H9 (cell line): ENCODE measurements at regions not wholly inside any gene's neighbourhood (a gene's known extent, or its start where the extent isn't known, plus 50 kb on each side); places are given as distances from the start of the nearest gene placed in this dataset.

Experiments used
- DNase-seq: peaks from one replicate; pipeline ENCODE4 v3.0.0-alpha.2; 2017
- H2AFZ ChIP-seq: one replicate; pipeline ENCODE4 v1.6.1; 2013; ENCODE audit warnings: mild to moderate bottlenecking, low read length, control low read depth, moderate library complexity
- H2AK5ac ChIP-seq: 2 replicates; pipeline ENCODE4 v1.6.1; 2013; ENCODE audit warnings: low read length, control low read depth, mixed read lengths; ENCODE audit not compliant: insufficient read length
- H2BK120ac ChIP-seq: one replicate; pipeline ENCODE4 v1.6.1; 2013; ENCODE audit warnings: low read depth, mild to moderate bottlenecking, low read length, control low read depth, inconsistent platforms; ENCODE audit not compliant: poor library complexity, severe bottlenecking
- H2BK12ac ChIP-seq: 2 replicates; pipeline ENCODE4 v1.6.1; 2013; ENCODE audit warnings: low read length, control low read depth, mixed read lengths, low read depth; ENCODE audit not compliant: insufficient read length
- H2BK15ac ChIP-seq: 2 replicates; pipeline ENCODE4 v1.6.1; 2013; ENCODE audit warnings: low read depth, low read length, control low read depth
- H2BK20ac ChIP-seq: one replicate; pipeline ENCODE4 v1.6.1; 2013; ENCODE audit warnings: low read depth, mild to moderate bottlenecking, low read length, control low read depth, inconsistent platforms; ENCODE audit not compliant: poor library complexity, severe bottlenecking
- H2BK5ac ChIP-seq: 2 replicates; pipeline ENCODE4 v1.6.1; 2013; ENCODE audit warnings: low read length, control low read depth, mixed read lengths; ENCODE audit not compliant: insufficient read length
- H3K14ac ChIP-seq: 2 replicates; pipeline ENCODE4 v1.6.1; 2013; ENCODE audit warnings: low read length, control low read depth; ENCODE audit not compliant: insufficient read depth
- H3K18ac ChIP-seq: 2 replicates; pipeline ENCODE4 v1.6.1; 2013; ENCODE audit warnings: low read depth, mild to moderate bottlenecking, mixed read lengths, low read length, control low read depth; ENCODE audit not compliant: insufficient read length
- H3K23ac ChIP-seq: 2 replicates; pipeline ENCODE4 v1.6.1; 2013; ENCODE audit warnings: low read length, control low read depth, mixed read lengths, low read depth; ENCODE audit not compliant: insufficient read length
- H3K23me2 ChIP-seq: 2 replicates; pipeline ENCODE4 v1.6.1; 2013; ENCODE audit warnings: low read depth, mild to moderate bottlenecking, mixed read lengths, low read length, control low read depth; ENCODE audit not compliant: insufficient read length, poor library complexity, severe bottlenecking
- H3K27ac ChIP-seq: 2 replicates; pipeline ENCODE4 v1.5.1; 2013; ENCODE audit warnings: low read length, control low read depth, mixed read lengths, low read depth; ENCODE audit not compliant: insufficient read length
- H3K27me3 ChIP-seq: 2 replicates; pipeline ENCODE4 v1.6.1; 2013; ENCODE audit warnings: low read length, control low read depth, inconsistent platforms; ENCODE audit not compliant: insufficient read depth
- H3K4ac ChIP-seq: 2 replicates; pipeline ENCODE4 v1.6.1; 2013; ENCODE audit warnings: low read depth, mild to moderate bottlenecking, control low read depth, inconsistent platforms, low read length, moderate library complexity
- H3K4me1 ChIP-seq: 2 replicates; pipeline ENCODE4 v1.6.1; 2013; ENCODE audit warnings: low read length, control low read depth, inconsistent platforms; ENCODE audit not compliant: insufficient read depth
- H3K4me2 ChIP-seq: 2 replicates; pipeline ENCODE4 v1.6.1; 2013; ENCODE audit warnings: low read length, control low read depth, mixed read lengths; ENCODE audit not compliant: insufficient read length, insufficient read depth
- H3K56ac ChIP-seq: 2 replicates; pipeline ENCODE4 v1.6.1; 2013; ENCODE audit warnings: low read depth, mild to moderate bottlenecking, mixed read lengths, low read length, control low read depth; ENCODE audit not compliant: insufficient read length
- H3K79me1 ChIP-seq: 2 replicates; pipeline ENCODE4 v1.6.1; 2013; ENCODE audit warnings: low read depth, mild to moderate bottlenecking, moderate library complexity, low read length, control low read depth, inconsistent platforms; ENCODE audit not compliant: insufficient read depth, poor library complexity, severe bottlenecking
- H3K79me2 ChIP-seq: 2 replicates; pipeline ENCODE4 v1.6.1; 2013; ENCODE audit warnings: low read length, control low read depth, inconsistent platforms; ENCODE audit not compliant: insufficient read depth
- H3K9ac ChIP-seq: 2 replicates; pipeline ENCODE4 v1.6.1; 2013; ENCODE audit warnings: low read length, control low read depth, mixed read lengths; ENCODE audit not compliant: insufficient read length; ENCODE audit errors: extremely low read depth
- H3K9me3 ChIP-seq: one replicate; pipeline ENCODE4 v1.6.1; 2013; ENCODE audit warnings: low read depth, low read length, inconsistent platforms; ENCODE audit not compliant: control insufficient read depth
- H3T11ph ChIP-seq: one replicate; pipeline ENCODE4 v1.6.1; 2013; ENCODE audit warnings: mild to moderate bottlenecking, low read length, control low read depth, inconsistent platforms
- H4K20me1 ChIP-seq: one replicate; pipeline ENCODE4 v1.6.1; 2013; ENCODE audit not compliant: control insufficient read depth, insufficient read length, insufficient read depth
- H4K5ac ChIP-seq: 2 replicates; pipeline ENCODE4 v1.6.1; 2013; ENCODE audit warnings: low read depth, mild to moderate bottlenecking, mixed read lengths, low read length, control low read depth; ENCODE audit not compliant: insufficient read length
- H4K8ac ChIP-seq: replicated peaks from 2 replicates; pipeline ENCODE4 v1.6.1; 2013; ENCODE audit warnings: low read length, control low read depth, mixed read lengths, low read depth; ENCODE audit not compliant: insufficient read length
- H4K91ac ChIP-seq: 2 replicates; pipeline ENCODE4 v1.6.1; 2013; ENCODE audit warnings: low read depth, mild to moderate bottlenecking, moderate library complexity, mixed read lengths, low read length, control low read depth; ENCODE audit not compliant: insufficient read length
- H3K27ac Mint-ChIP-seq, 3 experiments: 2 replicates in 2 of 3; 3 replicates in 1 of 3; pipeline ENCODE4 v1.8.0; 2020 to 2021; ENCODE audit warnings: mixed read lengths in 3 of 3, mild to moderate bottlenecking in 1 of 3, moderate library complexity in 1 of 3
- H3K27me3 Mint-ChIP-seq: 2 replicates; pipeline ENCODE4 v1.8.0; 2021; ENCODE audit warnings: low read depth, mild to moderate bottlenecking, moderate library complexity, mixed read lengths
- H3K36me3 Mint-ChIP-seq, 3 experiments: 2 replicates in 2 of 3; 3 replicates in 1 of 3; pipeline ENCODE4 v1.8.0; 2020 to 2021; ENCODE audit warnings: low read depth in 3 of 3, mixed read lengths in 3 of 3; ENCODE audit not compliant: insufficient read depth in 1 of 3
- H3K4me1 Mint-ChIP-seq, 2 experiments: 2 replicates each; pipeline ENCODE4 v1.8.0; 2020; ENCODE audit warnings: mixed read lengths in 2 of 2
- H3K4me3 Mint-ChIP-seq, 2 experiments: 2 replicates in 1 of 2; 3 replicates in 1 of 2; pipeline ENCODE4 v1.8.0; 2020 to 2021; ENCODE audit warnings: mild to moderate bottlenecking in 2 of 2, mixed read lengths in 2 of 2, moderate library complexity in 1 of 2
- H3K9me3 Mint-ChIP-seq, 2 experiments: 2 replicates in 1 of 2; 3 replicates in 1 of 2; pipeline ENCODE4 v1.8.0; 2020; ENCODE audit warnings: mild to moderate bottlenecking in 2 of 2, mixed read lengths in 2 of 2, moderate library complexity in 1 of 2
- WGBS: extraction: QIAGEN DNeasy Blood & Tissue Kit; methylation state at CpG from one replicate; pipeline ENCODE4 v1.1.7; 2013; ENCODE audit warnings: missing lambda C conversion rate, low lambda C conversion rate, mixed read lengths; ENCODE audit not compliant: insufficient read length; ENCODE audit errors: extremely low coverage; 5-methylcytosine and 5-hydroxymethylcytosine counted together
- TF ChIP-seq, protein P1 (sequence below): fragments of 200-600 bp; sonication (generic); conservative IDR thresholded peaks from 3 replicates; pipeline ENCODE4 v1.8.0; 2021; ENCODE audit warnings: antibody characterized with exemption, mild to moderate bottlenecking

DNA sequence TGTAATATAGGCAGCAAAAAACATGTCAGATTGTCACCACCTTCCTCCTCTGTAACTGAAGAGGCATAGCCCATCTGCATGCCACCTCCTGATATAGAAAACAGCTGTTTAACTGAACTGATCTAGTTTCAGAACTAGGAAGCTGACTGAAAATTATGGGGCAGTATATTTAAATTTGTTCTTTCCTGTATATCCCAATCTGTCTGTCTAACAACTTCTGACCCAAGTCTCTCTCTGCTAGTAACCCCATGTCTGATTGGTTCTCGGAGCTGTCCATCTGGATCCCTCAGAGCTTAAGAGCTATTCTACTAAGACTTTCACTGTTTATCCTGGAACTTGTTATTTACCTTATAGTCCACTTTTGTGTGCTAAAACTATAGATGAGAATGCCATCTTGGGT, 68.2 kb upstream of the SLC35G4 start:
- H4K91ac ChIP-seq = no peak overlapping the region
- no peak overlapping the region for H2BK120ac ChIP-seq
- no peak overlapping the region for H2BK15ac ChIP-seq
- no peaks in the 10 kb centered on the region for H4K20me1 ChIP-seq
- H2BK12ac ChIP-seq = no peak overlapping the region
- H3K23me2 ChIP-seq = no peaks in the 10 kb centered on the region
- no peak overlapping the region for H3K23ac ChIP-seq
- TF ChIP-seq, protein P1, sequence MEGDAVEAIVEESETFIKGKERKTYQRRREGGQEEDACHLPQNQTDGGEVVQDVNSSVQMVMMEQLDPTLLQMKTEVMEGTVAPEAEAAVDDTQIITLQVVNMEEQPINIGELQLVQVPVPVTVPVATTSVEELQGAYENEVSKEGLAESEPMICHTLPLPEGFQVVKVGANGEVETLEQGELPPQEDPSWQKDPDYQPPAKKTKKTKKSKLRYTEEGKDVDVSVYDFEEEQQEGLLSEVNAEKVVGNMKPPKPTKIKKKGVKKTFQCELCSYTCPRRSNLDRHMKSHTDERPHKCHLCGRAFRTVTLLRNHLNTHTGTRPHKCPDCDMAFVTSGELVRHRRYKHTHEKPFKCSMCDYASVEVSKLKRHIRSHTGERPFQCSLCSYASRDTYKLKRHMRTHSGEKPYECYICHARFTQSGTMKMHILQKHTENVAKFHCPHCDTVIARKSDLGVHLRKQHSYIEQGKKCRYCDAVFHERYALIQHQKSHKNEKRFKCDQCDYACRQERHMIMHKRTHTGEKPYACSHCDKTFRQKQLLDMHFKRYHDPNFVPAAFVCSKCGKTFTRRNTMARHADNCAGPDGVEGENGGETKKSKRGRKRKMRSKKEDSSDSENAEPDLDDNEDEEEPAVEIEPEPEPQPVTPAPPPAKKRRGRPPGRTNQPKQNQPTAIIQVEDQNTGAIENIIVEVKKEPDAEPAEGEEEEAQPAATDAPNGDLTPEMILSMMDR = no peak
- no peak overlapping the region for H3K27ac Mint-ChIP-seq
- no peak overlapping the region for H3K9ac ChIP-seq
- H3K4ac ChIP-seq = no peak overlapping the region
- no peak overlapping the region for H2AFZ ChIP-seq
- WGBS = no CpG with 5 or more reads among the region's 1 CpG
- H3K36me3 Mint-ChIP-seq = peaks cover 5 to 6% (median 6%) of the 10 kb centered on the region in 3 experiments; a peak in 6 of 7 replicates
- peaks cover 8 to 13% of the 10 kb centered on the region in 2 experiments for H3K4me1 Mint-ChIP-seq
- H3K56ac ChIP-seq = no peak overlapping the region
- no peak overlapping the region for H3K4me3 Mint-ChIP-seq
- no peak overlapping the region for H2AK5ac ChIP-seq
- no peak overlapping the region for H3K27ac ChIP-seq
- DNase-seq = no peak
- peaks cover 7% of the 10 kb centered on the region for H3K9me3 ChIP-seq
- no peaks in the 10 kb centered on the region for H3K79me1 ChIP-seq
- no peak overlapping the region for H2BK20ac ChIP-seq
- H3K4me1 ChIP-seq = no peaks in the 10 kb centered on the region; the same call in 1 of the 2 replicates
- no peaks in the 10 kb centered on the region for H3K27me3 ChIP-seq
- H3K79me2 ChIP-seq = no peaks in the 10 kb centered on the region
- no peak overlapping the region for H3K14ac ChIP-seq
- H3K18ac ChIP-seq = no peak overlapping the region
- H3K4me2 ChIP-seq = no peak overlapping the region
- no peaks in the 10 kb centered on the region; the same call in 1 of the 2 replicates for H3K27me3 Mint-ChIP-seq
- H2BK5ac ChIP-seq = no peak overlapping the region
- no peak overlapping the region for H3T11ph ChIP-seq
- H3K9me3 Mint-ChIP-seq = peaks cover 21 to 22% of the 10 kb centered on the region in 2 experiments
- no peak overlapping the region for H4K5ac ChIP-seq
- H4K8ac ChIP-seq = no peak overlapping the region
